ENCODE measurements at regions not wholly inside any gene's neighbourhood (a gene's known extent, or its start where the extent isn't known, plus 50 kb on each side); places are given as distances from the start of the nearest gene placed in this dataset.

DNA sequence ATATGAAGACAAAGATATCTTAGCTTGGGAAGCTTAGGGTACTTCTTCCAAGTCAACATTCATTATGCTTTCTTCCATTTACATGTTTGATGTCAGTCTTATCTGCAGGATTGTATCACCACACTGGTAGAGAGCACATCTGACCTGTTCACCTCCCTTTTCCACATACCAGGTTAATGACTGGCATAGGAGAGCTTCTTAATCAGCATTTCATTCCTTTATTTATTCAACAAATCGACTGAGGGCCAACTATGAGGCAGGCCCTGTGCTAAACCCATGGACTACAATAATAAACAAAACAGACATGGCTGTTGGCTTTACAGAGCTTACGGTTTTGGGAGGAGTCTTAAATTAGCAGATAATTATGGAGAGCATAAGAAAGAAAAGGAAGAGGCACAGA lies 378.1 kb upstream of the CDH11 start:
- no peak for DNase-seq (ENCODE audit: extremely low read depth, low read depth)
- no peak overlapping the region for H3K4me3 ChIP-seq (replicated peaks; ENCODE audit: low read depth, low read length)
- TF ChIP-seq, protein P1, sequence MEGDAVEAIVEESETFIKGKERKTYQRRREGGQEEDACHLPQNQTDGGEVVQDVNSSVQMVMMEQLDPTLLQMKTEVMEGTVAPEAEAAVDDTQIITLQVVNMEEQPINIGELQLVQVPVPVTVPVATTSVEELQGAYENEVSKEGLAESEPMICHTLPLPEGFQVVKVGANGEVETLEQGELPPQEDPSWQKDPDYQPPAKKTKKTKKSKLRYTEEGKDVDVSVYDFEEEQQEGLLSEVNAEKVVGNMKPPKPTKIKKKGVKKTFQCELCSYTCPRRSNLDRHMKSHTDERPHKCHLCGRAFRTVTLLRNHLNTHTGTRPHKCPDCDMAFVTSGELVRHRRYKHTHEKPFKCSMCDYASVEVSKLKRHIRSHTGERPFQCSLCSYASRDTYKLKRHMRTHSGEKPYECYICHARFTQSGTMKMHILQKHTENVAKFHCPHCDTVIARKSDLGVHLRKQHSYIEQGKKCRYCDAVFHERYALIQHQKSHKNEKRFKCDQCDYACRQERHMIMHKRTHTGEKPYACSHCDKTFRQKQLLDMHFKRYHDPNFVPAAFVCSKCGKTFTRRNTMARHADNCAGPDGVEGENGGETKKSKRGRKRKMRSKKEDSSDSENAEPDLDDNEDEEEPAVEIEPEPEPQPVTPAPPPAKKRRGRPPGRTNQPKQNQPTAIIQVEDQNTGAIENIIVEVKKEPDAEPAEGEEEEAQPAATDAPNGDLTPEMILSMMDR (IDR thresholded peaks at IDR 0.05; ENCODE audit: low read depth, low read length, missing control alignments) = no peak

DNA sequence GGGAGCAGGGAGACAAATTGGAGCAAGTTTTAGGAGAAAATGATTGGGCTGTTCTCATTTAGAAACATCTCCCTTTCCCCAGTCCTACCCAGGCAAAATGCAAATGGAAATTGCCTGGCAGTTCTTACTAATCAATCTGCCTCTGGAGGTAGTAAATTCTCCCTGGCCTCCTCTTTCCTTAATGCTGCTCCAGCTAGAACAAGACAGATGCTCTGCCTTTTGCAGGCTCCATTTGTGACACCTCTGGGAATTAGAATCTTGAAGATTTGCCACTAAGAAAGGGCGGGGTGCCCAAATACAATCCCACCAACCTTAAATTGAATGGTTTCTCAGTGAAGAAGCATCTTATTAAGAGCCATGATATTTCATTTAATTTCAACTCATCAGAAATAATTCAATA lies 377.7 kb upstream of the CDH11 start:
- TF ChIP-seq, protein P1 (IDR thresholded peaks at IDR 0.05; ENCODE audit: low read depth, low read length, missing control alignments) = no peak
- no peak overlapping the region for H3K4me3 ChIP-seq (replicated peaks; ENCODE audit: low read depth, low read length)
- DNase-seq (ENCODE audit: extremely low read depth, low read depth) = no peak

DNA sequence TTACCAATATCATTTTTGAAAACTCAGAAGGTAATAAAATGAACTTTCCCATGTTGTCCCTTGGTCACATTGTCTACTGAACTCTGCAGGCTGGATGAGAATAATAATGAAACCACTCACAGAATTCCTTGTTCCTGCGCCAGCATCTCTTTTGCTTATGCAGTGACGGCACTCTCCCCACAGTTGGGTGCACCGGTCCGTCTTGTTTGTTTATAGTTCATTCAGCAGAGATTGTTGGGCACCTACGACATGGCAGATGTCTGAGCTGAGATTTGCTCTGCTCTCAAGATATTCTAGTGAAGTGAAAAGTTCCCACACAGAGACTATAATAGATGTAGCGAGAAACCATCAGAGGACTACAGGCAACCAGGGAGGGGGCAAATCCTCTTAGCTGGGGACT lies 375.7 kb upstream of the CDH11 start:
- no peak for DNase-seq (ENCODE audit: extremely low read depth, low read depth)
- TF ChIP-seq, protein P1 (IDR thresholded peaks at IDR 0.05; ENCODE audit: low read depth, low read length, missing control alignments) = no peak
- no peak overlapping the region for H3K4me3 ChIP-seq (replicated peaks; ENCODE audit: low read depth, low read length)

DNA sequence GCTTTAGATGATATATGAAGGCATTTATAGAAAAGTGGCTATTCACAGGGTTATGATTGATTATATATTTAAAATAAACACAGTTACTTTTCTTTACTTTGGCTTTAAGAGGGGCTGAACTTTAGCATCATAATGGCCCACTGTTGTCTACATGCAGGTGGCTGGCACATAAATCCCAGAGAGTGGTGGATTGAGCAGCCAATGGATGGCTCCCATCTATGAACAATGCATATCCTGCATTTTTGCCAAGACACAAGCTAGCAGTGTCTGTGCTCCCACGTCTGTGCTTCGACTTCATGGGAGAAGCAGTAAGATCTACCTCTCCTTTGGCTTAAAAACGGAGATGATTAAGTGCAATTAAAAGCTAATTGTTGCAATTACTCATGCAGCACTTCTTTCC lies 373.2 kb upstream of the CDH11 start:
- no peak for DNase-seq (ENCODE audit: extremely low read depth, low read depth)
- H3K4me3 ChIP-seq (replicated peaks; ENCODE audit: low read depth, low read length) = no peak overlapping the region
- TF ChIP-seq, protein P1 (IDR thresholded peaks at IDR 0.05; ENCODE audit: low read depth, low read length, missing control alignments) = no peak

DNA sequence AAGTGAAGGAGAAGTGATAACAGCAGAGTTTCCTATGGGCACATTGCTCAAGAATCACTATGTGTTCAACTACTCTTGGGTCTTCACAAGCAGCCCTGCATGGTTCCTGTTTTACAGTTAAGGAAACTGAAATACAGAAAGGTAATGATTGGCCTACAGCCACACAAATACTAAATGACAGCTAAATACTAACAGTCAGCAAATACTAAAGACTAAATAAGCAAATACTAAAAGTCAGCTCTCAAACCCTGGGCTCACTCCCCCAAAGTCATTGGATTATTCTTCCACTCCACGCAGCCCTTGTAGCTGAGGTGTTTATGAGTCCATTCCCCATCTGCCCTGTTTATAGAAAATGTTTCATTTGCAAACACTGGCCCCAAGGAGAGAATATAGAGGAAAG lies 372.7 kb upstream of the CDH11 start:
- TF ChIP-seq, protein P1 (IDR thresholded peaks at IDR 0.05; ENCODE audit: low read depth, low read length, missing control alignments) = no peak
- no peak for DNase-seq (ENCODE audit: extremely low read depth, low read depth)
- H3K4me3 ChIP-seq (replicated peaks; ENCODE audit: low read depth, low read length) = no peak overlapping the region

DNA sequence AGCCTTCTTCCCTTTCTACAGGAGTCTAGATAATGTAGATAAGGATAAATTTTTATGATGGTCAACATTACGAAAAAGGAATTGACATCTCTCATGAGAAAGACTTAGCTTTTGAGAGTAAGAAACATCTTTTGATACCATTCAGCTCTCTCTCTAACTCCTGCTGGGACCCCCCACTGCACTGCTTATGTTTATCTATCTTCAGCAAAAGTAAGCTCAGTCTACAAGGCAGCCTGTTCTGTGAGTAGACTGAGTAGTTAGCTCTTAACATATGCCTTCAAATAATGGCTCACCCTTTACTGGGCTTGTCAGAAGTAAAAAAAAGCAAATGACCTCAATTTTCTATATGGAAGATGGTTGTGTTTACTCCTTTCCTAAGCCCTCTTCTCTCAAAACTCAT lies 372.2 kb upstream of the CDH11 start:
- DNase-seq (ENCODE audit: extremely low read depth, low read depth) = no peak
- TF ChIP-seq, protein P1 (IDR thresholded peaks at IDR 0.05; ENCODE audit: low read depth, low read length, missing control alignments) = no peak
- H3K4me3 ChIP-seq (replicated peaks; ENCODE audit: low read depth, low read length) = no peak overlapping the region

DNA sequence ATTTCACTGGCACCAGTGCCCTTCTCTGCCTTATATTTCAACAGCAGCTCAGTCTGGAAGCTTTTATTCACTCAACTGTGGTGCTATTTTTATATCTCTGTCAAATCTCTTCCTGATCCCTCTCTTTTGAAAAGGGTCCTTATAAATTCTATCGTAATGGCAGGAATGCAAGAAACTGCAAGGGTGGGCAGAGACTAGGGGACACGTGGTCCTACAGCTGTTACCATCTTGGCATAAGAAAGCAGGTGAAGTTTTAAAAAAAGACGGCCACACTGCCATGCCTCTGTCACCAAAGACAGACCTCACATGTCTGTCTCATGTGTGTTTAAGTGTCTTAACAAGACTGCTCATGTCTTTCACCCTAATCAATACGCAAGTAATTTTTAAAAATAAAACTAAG lies 368.4 kb upstream of the CDH11 start:
- no peak overlapping the region for H3K4me3 ChIP-seq (replicated peaks; ENCODE audit: low read depth, low read length)
- TF ChIP-seq, protein P1 (IDR thresholded peaks at IDR 0.05; ENCODE audit: low read depth, low read length, missing control alignments) = no peak
- DNase-seq (ENCODE audit: extremely low read depth, low read depth) = no peak
